Vagina (tissue), 2 donors: ENCODE measurements at regions not wholly inside any gene's neighbourhood (a gene's known extent, or its start where the extent isn't known, plus 50 kb on each side); places are given as distances from the start of the nearest gene placed in this dataset.

Source experiments
- DNase-seq, 2 donors: peaks; one replicate each; pipeline ENCODE4 v3.0.0-alpha.2; 2017; ENCODE audit errors: extremely low spot score in 2 of 2
- H3K27ac ChIP-seq: fragments of 200-600 bp; sonication (generic); one replicate; pipeline ENCODE4 v1.5.1; 2019
- H3K27me3 ChIP-seq: fragments of 200-600 bp; sonication (generic); one replicate; pipeline ENCODE4 v1.5.1; 2019
- H3K36me3 ChIP-seq, 2 donors: fragments of 200-600 bp; sonication (generic); one replicate each; pipeline ENCODE4 v1.5.1; 2017 to 2019
- H3K4me1 ChIP-seq: fragments of 200-600 bp; sonication (generic); one replicate; pipeline ENCODE4 v1.5.1; 2019
- H3K4me3 ChIP-seq, 2 donors: fragments of 200-600 bp; sonication (generic); 1 replicate in 1 of 2; 2 replicates in 1 of 2; pipeline ENCODE4 v1.5.1; 2016 to 2019
- H3K9me3 ChIP-seq: fragments of 200-600 bp; sonication (generic); one replicate; pipeline ENCODE4 v1.5.1; 2019
- CTCF ChIP-seq, 3 experiments: fragments of 450-650 bp in 2 of 3; fragments of 200-600 bp in 1 of 3; sonication (generic) in 1 of 3; IDR thresholded peaks; one replicate each; pipeline ENCODE4 v1.5.1; 2017 to 2019; ENCODE audit warnings: antibody characterized with exemption in 3 of 3, mild to moderate bottlenecking in 2 of 3, moderate library complexity in 2 of 3
- POLR2A ChIP-seq, 2 donors: fragments of 450-650 bp; IDR thresholded peaks; one replicate each; pipeline ENCODE4 v1.6.1; 2017; ENCODE audit warnings: antibody characterized with exemption in 2 of 2, mild to moderate bottlenecking in 2 of 2, moderate library complexity in 2 of 2
- POLR2AphosphoS5 ChIP-seq, 2 donors: sonication (generic); formaldehyde crosslinking; IDR thresholded peaks; one replicate each; pipeline ENCODE4 v1.9.0; 2017; ENCODE audit warnings: antibody characterized with exemption in 2 of 2, mild to moderate bottlenecking in 2 of 2, low read depth in 1 of 2; ENCODE audit not compliant: insufficient read depth in 1 of 2
- intact Hi-C: fragments of 100-400 bp; cut with DNase I; formaldehyde crosslinking; loops from one replicate; pipeline ENCODE4 v1.15.1; 2023

- H3K4me3 ChIP-seq = no peak overlapping the region
- intact Hi-C loops = no loop called here
Measured at GRCh38 chr2:205876127-205876526, 193.8 kb downstream of the NRP2 start.

GRCh38 chr2:205872716-205873115 is 190.4 kb downstream of the NRP2 start:
- no peaks in the 10 kb centered on the region for H3K4me1 ChIP-seq
- TF ChIP-seq POLR2A (IDR thresholded peaks at IDR 0.05) (no peak), CTCF (IDR thresholded peaks at IDR 0.05) (no peak), POLR2AphosphoS5 (IDR thresholded peaks at IDR 0.05; ENCODE audit: insufficient read depth in 1 of 2, low read depth in 1 of 2) (no peak)
- H3K4me3 ChIP-seq = no peak overlapping the region
- H3K27me3 ChIP-seq = no peaks in the 10 kb centered on the region
- no peak overlapping the region for H3K27ac ChIP-seq
- no peak for DNase-seq
- no peaks in the 10 kb centered on the region for H3K9me3 ChIP-seq
- intact Hi-C loops = no loop called here
- H3K36me3 ChIP-seq = no peaks in the 10 kb centered on the region

More at GRCh38 chr2:205876127-205876526, 193.8 kb downstream of the NRP2 start:
- Histone ChIP-seq H3K9me3 (no peaks in the 10 kb centered on the region), H3K27me3 (no peaks in the 10 kb centered on the region), H3K27ac (no peak overlapping the region), H3K36me3 (no peaks in the 10 kb centered on the region), H3K4me1 (no peaks in the 10 kb centered on the region)
- DNase-seq = no peak
- TF ChIP-seq POLR2AphosphoS5 (IDR thresholded peaks at IDR 0.05; ENCODE audit: insufficient read depth in 1 of 2, low read depth in 1 of 2) (no peak), POLR2A (IDR thresholded peaks at IDR 0.05) (no peak), CTCF (IDR thresholded peaks at IDR 0.05) (no peak)

GRCh38 chr2:205869439-205869838 is 187.1 kb downstream of the NRP2 start:
- H3K4me3 ChIP-seq = no peak overlapping the region
- intact Hi-C loops = no loop called here
- no peaks in the 10 kb centered on the region for H3K9me3 ChIP-seq
- H3K27ac ChIP-seq = no peak overlapping the region
- H3K27me3 ChIP-seq = no peaks in the 10 kb centered on the region
- no peaks in the 10 kb centered on the region for H3K36me3 ChIP-seq
- H3K4me1 ChIP-seq = no peaks in the 10 kb centered on the region
- no peak for DNase-seq
- TF ChIP-seq CTCF (IDR thresholded peaks at IDR 0.05) = no peak
- no peak for TF ChIP-seq POLR2AphosphoS5 (IDR thresholded peaks at IDR 0.05; ENCODE audit: insufficient read depth in 1 of 2, low read depth in 1 of 2)
- TF ChIP-seq POLR2A (IDR thresholded peaks at IDR 0.05) = no peak

- TF ChIP-seq POLR2A (IDR thresholded peaks at IDR 0.05) = no peak
- no peak for TF ChIP-seq CTCF (IDR thresholded peaks at IDR 0.05)
- no peak for TF ChIP-seq POLR2AphosphoS5 (IDR thresholded peaks at IDR 0.05; ENCODE audit: insufficient read depth in 1 of 2, low read depth in 1 of 2)
- DNase-seq = no peak
- H3K4me3 ChIP-seq = no peak overlapping the region
- no peaks in the 10 kb centered on the region for H3K36me3 ChIP-seq
- no peaks in the 10 kb centered on the region for H3K9me3 ChIP-seq
- intact Hi-C loops = no loop called here
- H3K27me3 ChIP-seq = no peaks in the 10 kb centered on the region
- no peaks in the 10 kb centered on the region for H3K4me1 ChIP-seq
- no peak overlapping the region for H3K27ac ChIP-seq
Measured at GRCh38 chr2:205868773-205869333, 186.6 kb downstream of the NRP2 start.

GRCh38 chr2:205868053-205868452 is 185.8 kb downstream of the NRP2 start:
- intact Hi-C loops = no loop called here
- Histone ChIP-seq H3K36me3 (no peaks in the 10 kb centered on the region), H3K9me3 (no peaks in the 10 kb centered on the region), H3K4me1 (no peaks in the 10 kb centered on the region), H3K27ac (no peak overlapping the region), H3K27me3 (no peaks in the 10 kb centered on the region), H3K4me3 (no peak overlapping the region)
- no peak for DNase-seq
- TF ChIP-seq CTCF (IDR thresholded peaks at IDR 0.05) (no peak), POLR2A (IDR thresholded peaks at IDR 0.05) (no peak), POLR2AphosphoS5 (IDR thresholded peaks at IDR 0.05; ENCODE audit: insufficient read depth in 1 of 2, low read depth in 1 of 2) (no peak)
